CD4-positive, alpha-beta T cell treated with Interleukin-21 for 1 hour (primary cell): ENCODE measurements at regions not wholly inside any gene's neighbourhood (a gene's known extent, or its start where the extent isn't known, plus 50 kb on each side); places are given as distances from the start of the nearest gene placed in this dataset.
"Not testable (repeated sequence)": the region's sequence is repeated elsewhere in the genome, so short reads cannot be mapped to it uniquely, and the experiment has no call there.

Source experiments
- DNase-seq: peaks from one replicate; pipeline ENCODE4 v3.0.0-alpha.2; 2020

- no peak for DNase-seq
Measured at GRCh38 chr6:113755449-113756289, 101.5 kb upstream of the MARCKS start.

DNA sequence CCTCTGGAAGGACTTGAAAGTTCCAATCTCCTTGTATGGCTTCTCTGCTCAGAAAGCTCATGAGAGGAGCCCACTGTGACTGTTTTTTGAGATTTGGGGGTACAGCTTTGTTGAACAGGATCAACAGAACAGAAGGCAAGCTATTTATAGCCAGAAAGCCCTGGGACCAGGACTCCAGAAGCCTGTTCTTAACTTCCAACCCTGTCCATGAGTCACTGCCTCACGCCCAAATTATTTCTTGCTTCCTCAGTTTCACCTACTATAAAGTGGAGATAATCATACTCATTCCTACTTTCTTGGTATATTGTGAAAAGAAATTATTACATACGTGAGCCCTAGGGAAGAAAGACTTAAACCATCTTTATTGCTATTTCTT, 100.9 kb upstream of the MARCKS start:
- no peak for DNase-seq

DNA sequence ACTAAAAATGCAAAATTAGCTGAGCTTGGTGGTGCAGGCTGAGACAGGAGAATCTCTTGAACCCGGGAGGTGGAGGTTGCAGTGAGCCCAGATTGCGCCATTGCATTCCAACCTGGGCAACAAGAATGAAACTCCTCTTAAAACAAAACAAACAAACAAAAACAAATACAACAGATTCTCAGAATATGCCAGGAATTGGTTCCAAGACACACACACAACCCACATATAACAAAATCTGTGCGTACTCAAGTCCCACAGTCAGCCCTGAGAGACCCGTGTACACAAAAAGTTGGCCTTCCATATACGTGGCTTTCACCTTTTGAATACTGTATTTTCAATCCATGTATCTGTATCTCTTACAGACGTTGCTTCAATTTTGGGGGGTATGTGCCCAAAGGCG, 98.9 kb upstream of the MARCKS start:
- no peak for DNase-seq

GRCh38 chr6:113758826-113759574, 98.1 kb upstream of the MARCKS start:
- DNase-seq = no peak

DNA sequence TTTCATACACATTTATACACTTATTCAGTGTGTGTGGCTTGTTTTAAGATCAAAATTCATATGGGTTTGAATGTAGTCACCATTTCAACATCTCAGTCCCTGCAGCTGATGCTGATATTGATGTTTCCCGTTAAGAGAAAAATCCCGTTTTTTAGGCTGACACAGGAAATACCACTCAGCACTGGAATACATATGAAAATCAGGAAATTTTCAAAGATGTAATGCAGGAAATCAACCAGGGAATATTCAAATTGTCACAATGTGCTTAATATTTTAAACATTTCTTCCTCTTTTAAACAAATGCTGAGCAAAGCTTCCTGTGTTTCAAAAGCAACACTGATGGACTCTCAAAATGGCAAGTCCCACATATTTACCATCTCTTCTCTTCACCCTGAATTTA, 94.5 kb upstream of the MARCKS start:
- no peak for DNase-seq

DNA sequence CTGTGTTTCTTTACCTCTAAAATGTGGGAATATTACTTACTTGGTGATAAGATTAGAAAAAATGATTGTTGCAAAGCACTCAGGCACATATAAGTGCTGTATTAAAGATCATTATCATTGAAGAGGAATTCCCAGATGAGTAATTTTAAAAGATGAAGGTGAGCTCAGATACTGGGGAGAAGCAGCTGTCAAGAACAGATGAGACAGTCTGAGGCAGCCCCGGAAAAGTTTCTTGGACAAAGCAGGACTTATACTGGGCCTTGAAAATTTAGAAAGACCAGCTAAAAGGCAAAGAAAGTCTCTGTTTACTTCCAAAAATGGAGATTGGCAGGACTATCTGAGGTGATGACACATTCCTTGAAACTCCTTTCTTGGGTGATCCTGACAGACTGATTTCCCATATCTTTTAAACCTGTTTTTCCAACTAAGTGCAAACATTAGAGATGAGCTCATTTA, 93.8 kb upstream of the MARCKS start:
- no peak for DNase-seq

DNA sequence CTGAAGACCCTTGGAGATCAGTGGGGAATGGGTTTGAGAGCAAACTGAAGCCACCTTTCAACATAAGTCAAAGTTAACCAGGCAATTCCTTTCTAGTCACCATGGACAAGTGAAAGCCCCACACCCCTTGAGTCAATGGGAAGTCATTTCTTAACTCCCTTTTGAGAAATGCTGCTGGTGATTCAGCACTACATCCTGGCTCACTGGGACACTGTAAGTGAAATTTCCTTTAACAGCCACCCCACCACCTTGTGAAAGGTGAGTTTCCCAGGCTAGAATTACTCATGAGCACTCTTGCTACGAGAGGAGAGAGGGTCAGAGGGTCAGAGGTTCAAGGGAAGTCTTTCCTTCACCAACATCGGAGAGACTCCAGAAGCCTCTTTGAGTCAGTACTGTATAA, 93.3 kb upstream of the MARCKS start:
- DNase-seq = no peak

- no peak for DNase-seq
Measured at GRCh38 chr6:113765909-113766308, 91.2 kb upstream of the MARCKS start.

- no peak for DNase-seq
Measured at GRCh38 chr6:113767985-113768384, 89.2 kb upstream of the MARCKS start.

DNA sequence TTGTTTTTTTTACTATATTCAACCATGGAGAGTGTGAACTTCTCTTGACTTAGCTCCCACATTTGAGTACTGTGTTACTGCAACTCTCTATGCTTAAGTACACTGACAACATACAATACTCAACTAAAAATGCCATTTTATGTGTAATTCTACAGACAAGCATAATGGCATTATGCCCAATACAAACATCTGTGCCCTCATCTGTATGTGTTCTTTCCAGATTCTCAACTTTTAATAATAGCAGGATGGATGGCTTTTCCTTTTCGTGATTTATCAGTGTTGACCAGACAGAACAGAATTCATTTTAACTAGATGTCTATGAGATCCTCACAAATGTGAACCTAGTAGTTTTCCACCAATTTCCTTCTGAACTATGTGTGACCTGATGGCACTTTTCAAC, 84.2 kb upstream of the MARCKS start:
- DNase-seq = no peak

- DNase-seq = no peak
Measured at GRCh38 chr6:113774127-113774825, 82.9 kb upstream of the MARCKS start.

- DNase-seq = no peak
Measured at GRCh38 chr6:113776998-113777397, 80.1 kb upstream of the MARCKS start.

DNA sequence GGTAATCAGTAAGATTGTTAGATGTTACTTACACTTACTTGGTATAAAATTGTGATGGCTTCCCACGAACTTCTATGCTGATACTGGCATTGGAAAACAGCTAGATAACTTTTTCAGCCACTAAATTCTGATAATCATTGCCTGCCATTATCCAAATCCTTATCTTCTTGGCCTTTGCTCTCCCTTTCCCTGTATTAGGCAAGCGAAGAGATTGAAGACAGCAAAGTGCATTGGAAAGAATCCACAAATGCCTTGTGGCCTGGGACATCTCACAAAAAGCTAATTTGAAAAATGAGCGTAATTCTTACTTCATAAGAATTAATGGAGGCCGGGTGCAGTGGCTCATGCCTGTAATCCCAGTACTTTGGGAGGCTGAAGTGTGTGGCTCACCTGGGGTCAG, 79.5 kb upstream of the MARCKS start:
- no peak for DNase-seq

DNA sequence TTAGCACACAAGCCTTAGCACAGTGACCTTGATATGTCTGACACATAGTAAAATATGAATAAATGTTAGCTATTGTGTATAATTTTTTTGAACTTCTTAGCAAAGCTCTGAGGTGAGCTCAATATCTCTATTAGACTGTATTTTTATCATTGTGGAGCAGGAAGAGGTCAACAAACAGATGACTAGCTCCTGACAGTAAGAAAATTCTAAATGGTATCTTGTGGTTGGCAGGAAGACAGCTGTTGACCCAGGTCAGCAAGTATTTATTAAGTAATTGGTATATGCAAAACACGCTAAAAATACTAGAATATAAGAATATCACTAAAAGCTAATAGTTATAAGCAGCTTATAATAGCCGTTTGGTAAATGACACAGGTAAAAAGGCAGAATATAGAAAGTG, 77.5 kb upstream of the MARCKS start:
- no peak for DNase-seq

DNA sequence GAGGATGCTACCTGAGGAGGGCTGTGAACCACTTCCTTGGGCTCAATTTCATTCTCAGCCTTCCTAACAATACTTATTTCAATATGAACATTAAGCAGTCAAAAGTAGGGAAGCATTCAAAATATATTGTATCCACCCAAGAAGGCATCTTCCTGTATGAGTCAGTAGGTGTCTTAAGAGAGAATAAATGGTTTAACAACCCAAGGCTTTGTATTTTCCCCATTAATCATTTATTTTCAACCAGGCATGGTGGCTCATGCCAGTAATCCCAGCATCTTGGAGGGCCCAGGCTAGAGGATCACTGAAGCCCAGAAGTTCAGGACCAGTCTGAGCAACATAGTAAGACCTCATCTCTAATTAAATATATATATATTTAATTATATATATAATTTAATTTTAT, 74.5 kb upstream of the MARCKS start:
- no peak for DNase-seq

GRCh38 chr6:113786168-113786567, 71.0 kb upstream of the MARCKS start:
- DNase-seq = no peak

DNA sequence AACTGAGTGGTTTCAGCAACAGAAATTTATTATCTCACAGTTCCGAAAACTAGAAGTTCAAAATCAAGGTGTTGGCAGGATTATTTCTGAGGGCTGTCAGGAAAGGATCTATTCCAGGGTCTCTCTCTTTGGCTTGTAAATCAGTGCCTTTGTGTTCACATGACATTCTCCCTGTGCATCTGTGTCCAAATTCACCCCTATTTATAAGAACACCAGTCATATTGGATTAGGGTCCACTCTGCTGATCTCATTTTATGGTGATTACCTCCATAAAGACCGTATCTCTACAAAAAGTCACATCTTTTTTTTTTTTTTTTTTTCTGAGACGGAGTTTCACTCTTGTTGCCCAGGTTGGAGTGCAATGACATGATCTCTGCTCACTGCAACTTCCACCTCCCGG, 68.6 kb upstream of the MARCKS start:
- DNase-seq = no peak

GRCh38 chr6:113791225-113791624, 65.9 kb upstream of the MARCKS start:
- not testable (repeated sequence) for DNase-seq

DNA sequence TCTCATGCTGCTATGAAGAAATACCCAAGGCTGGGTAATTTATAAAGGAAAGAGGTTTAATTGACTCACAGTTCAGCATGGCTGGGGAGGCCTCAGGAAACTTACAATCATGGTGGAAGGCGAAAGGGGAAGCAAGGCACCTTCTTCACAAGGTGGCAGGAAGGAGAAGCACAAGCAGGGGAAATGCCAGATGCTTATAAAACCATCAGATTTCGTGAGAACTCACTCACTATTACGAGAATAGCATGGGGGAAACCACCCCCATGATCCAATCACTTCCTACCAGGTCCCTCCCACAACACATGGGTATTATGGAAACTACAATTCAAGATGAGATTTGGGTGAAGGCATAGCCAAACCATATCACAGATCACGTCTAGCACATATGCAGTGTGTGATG, 61.8 kb upstream of the MARCKS start:
- DNase-seq = not testable (repeated sequence)

DNA sequence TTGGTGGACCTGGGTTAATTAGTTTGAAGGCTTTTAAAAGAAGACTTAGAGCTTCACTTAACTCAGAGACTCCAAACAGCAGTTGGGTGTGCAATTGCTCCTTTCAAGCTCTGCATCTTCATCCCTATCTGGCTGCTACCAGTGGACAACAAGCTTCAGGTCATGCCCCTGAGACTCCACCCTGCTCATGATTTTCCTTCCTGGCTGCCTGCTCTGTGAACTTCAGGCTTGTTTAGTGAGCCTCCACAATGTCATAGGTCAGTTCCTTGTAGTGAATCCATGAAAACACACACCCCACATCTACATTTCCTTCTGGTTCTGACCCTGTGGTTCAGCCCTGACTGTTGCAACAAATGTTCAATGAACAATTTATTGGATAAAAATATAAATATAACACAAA, 61.1 kb upstream of the MARCKS start:
- no peak for DNase-seq

GRCh38 chr6:113802779-113803178, 54.4 kb upstream of the MARCKS start:
- no peak for DNase-seq

- no peak for DNase-seq
Measured at GRCh38 chr6:113805173-113805790, 51.9 kb upstream of the MARCKS start.

DNA sequence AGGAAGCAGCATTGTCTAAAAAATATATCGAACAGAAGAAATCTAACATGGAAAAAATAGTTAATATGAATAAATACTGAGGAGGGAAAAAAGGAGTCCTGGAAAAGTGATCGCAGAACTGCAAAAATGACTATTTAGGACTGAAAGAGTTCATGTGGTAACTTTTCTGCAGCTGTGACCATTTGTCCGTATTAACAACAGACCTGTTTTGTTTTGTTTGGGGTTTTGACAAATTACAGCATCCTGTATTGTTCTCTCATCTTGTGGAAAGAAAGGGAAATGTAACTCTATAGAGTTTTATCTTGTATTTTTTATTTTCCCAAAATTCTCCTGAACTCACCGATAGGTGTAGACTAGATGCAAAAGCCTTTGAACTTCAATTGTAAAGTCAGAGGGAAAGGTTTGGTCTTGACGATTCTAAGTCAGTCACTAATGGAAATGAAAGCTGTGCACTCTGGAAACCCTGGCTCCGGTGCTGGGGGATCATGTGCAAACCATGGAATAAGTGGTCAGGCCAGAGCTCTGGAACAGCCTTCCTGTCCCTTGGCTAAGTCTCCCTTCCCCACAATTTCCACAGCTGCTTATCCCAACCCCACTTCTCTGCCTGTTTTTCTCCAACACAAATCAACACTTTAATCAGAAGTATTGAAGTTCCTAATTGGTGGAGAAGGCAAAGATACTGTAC, 51.2 kb upstream of the MARCKS start:
- no peak for DNase-seq
